H9 (cell line): ENCODE measurements at regions not wholly inside any gene's neighbourhood (a gene's known extent, or its start where the extent isn't known, plus 50 kb on each side); places are given as distances from the start of the nearest gene placed in this dataset.

Experiments used
- DNase-seq: peaks from one replicate; pipeline ENCODE4 v3.0.0-alpha.2; 2017
- H2AFZ ChIP-seq: one replicate; pipeline ENCODE4 v1.6.1; 2013; ENCODE audit warnings: mild to moderate bottlenecking, low read length, control low read depth, moderate library complexity
- H2AK5ac ChIP-seq: 2 replicates; pipeline ENCODE4 v1.6.1; 2013; ENCODE audit warnings: low read length, control low read depth, mixed read lengths; ENCODE audit not compliant: insufficient read length
- H2BK120ac ChIP-seq: one replicate; pipeline ENCODE4 v1.6.1; 2013; ENCODE audit warnings: low read depth, mild to moderate bottlenecking, low read length, control low read depth, inconsistent platforms; ENCODE audit not compliant: poor library complexity, severe bottlenecking
- H2BK12ac ChIP-seq: 2 replicates; pipeline ENCODE4 v1.6.1; 2013; ENCODE audit warnings: low read length, control low read depth, mixed read lengths, low read depth; ENCODE audit not compliant: insufficient read length
- H2BK15ac ChIP-seq: 2 replicates; pipeline ENCODE4 v1.6.1; 2013; ENCODE audit warnings: low read depth, low read length, control low read depth
- H2BK20ac ChIP-seq: one replicate; pipeline ENCODE4 v1.6.1; 2013; ENCODE audit warnings: low read depth, mild to moderate bottlenecking, low read length, control low read depth, inconsistent platforms; ENCODE audit not compliant: poor library complexity, severe bottlenecking
- H2BK5ac ChIP-seq: 2 replicates; pipeline ENCODE4 v1.6.1; 2013; ENCODE audit warnings: low read length, control low read depth, mixed read lengths; ENCODE audit not compliant: insufficient read length
- H3K14ac ChIP-seq: 2 replicates; pipeline ENCODE4 v1.6.1; 2013; ENCODE audit warnings: low read length, control low read depth; ENCODE audit not compliant: insufficient read depth
- H3K18ac ChIP-seq: 2 replicates; pipeline ENCODE4 v1.6.1; 2013; ENCODE audit warnings: low read depth, mild to moderate bottlenecking, mixed read lengths, low read length, control low read depth; ENCODE audit not compliant: insufficient read length
- H3K23ac ChIP-seq: 2 replicates; pipeline ENCODE4 v1.6.1; 2013; ENCODE audit warnings: low read length, control low read depth, mixed read lengths, low read depth; ENCODE audit not compliant: insufficient read length
- H3K23me2 ChIP-seq: 2 replicates; pipeline ENCODE4 v1.6.1; 2013; ENCODE audit warnings: low read depth, mild to moderate bottlenecking, mixed read lengths, low read length, control low read depth; ENCODE audit not compliant: insufficient read length, poor library complexity, severe bottlenecking
- H3K27ac ChIP-seq: 2 replicates; pipeline ENCODE4 v1.5.1; 2013; ENCODE audit warnings: low read length, control low read depth, mixed read lengths, low read depth; ENCODE audit not compliant: insufficient read length
- H3K27me3 ChIP-seq: 2 replicates; pipeline ENCODE4 v1.6.1; 2013; ENCODE audit warnings: low read length, control low read depth, inconsistent platforms; ENCODE audit not compliant: insufficient read depth
- H3K4ac ChIP-seq: 2 replicates; pipeline ENCODE4 v1.6.1; 2013; ENCODE audit warnings: low read depth, mild to moderate bottlenecking, control low read depth, inconsistent platforms, low read length, moderate library complexity
- H3K4me1 ChIP-seq: 2 replicates; pipeline ENCODE4 v1.6.1; 2013; ENCODE audit warnings: low read length, control low read depth, inconsistent platforms; ENCODE audit not compliant: insufficient read depth
- H3K4me2 ChIP-seq: 2 replicates; pipeline ENCODE4 v1.6.1; 2013; ENCODE audit warnings: low read length, control low read depth, mixed read lengths; ENCODE audit not compliant: insufficient read length, insufficient read depth
- H3K56ac ChIP-seq: 2 replicates; pipeline ENCODE4 v1.6.1; 2013; ENCODE audit warnings: low read depth, mild to moderate bottlenecking, mixed read lengths, low read length, control low read depth; ENCODE audit not compliant: insufficient read length
- H3K79me1 ChIP-seq: 2 replicates; pipeline ENCODE4 v1.6.1; 2013; ENCODE audit warnings: low read depth, mild to moderate bottlenecking, moderate library complexity, low read length, control low read depth, inconsistent platforms; ENCODE audit not compliant: insufficient read depth, poor library complexity, severe bottlenecking
- H3K79me2 ChIP-seq: 2 replicates; pipeline ENCODE4 v1.6.1; 2013; ENCODE audit warnings: low read length, control low read depth, inconsistent platforms; ENCODE audit not compliant: insufficient read depth
- H3K9ac ChIP-seq: 2 replicates; pipeline ENCODE4 v1.6.1; 2013; ENCODE audit warnings: low read length, control low read depth, mixed read lengths; ENCODE audit not compliant: insufficient read length; ENCODE audit errors: extremely low read depth
- H3K9me3 ChIP-seq: one replicate; pipeline ENCODE4 v1.6.1; 2013; ENCODE audit warnings: low read depth, low read length, inconsistent platforms; ENCODE audit not compliant: control insufficient read depth
- H3T11ph ChIP-seq: one replicate; pipeline ENCODE4 v1.6.1; 2013; ENCODE audit warnings: mild to moderate bottlenecking, low read length, control low read depth, inconsistent platforms
- H4K20me1 ChIP-seq: one replicate; pipeline ENCODE4 v1.6.1; 2013; ENCODE audit not compliant: control insufficient read depth, insufficient read length, insufficient read depth
- H4K5ac ChIP-seq: 2 replicates; pipeline ENCODE4 v1.6.1; 2013; ENCODE audit warnings: low read depth, mild to moderate bottlenecking, mixed read lengths, low read length, control low read depth; ENCODE audit not compliant: insufficient read length
- H4K8ac ChIP-seq: replicated peaks from 2 replicates; pipeline ENCODE4 v1.6.1; 2013; ENCODE audit warnings: low read length, control low read depth, mixed read lengths, low read depth; ENCODE audit not compliant: insufficient read length
- H4K91ac ChIP-seq: 2 replicates; pipeline ENCODE4 v1.6.1; 2013; ENCODE audit warnings: low read depth, mild to moderate bottlenecking, moderate library complexity, mixed read lengths, low read length, control low read depth; ENCODE audit not compliant: insufficient read length
- H3K27ac Mint-ChIP-seq, 3 experiments: 2 replicates in 2 of 3; 3 replicates in 1 of 3; pipeline ENCODE4 v1.8.0; 2020 to 2021; ENCODE audit warnings: mixed read lengths in 3 of 3, mild to moderate bottlenecking in 1 of 3, moderate library complexity in 1 of 3
- H3K27me3 Mint-ChIP-seq: 2 replicates; pipeline ENCODE4 v1.8.0; 2021; ENCODE audit warnings: low read depth, mild to moderate bottlenecking, moderate library complexity, mixed read lengths
- H3K36me3 Mint-ChIP-seq, 3 experiments: 2 replicates in 2 of 3; 3 replicates in 1 of 3; pipeline ENCODE4 v1.8.0; 2020 to 2021; ENCODE audit warnings: low read depth in 3 of 3, mixed read lengths in 3 of 3; ENCODE audit not compliant: insufficient read depth in 1 of 3
- H3K4me1 Mint-ChIP-seq, 2 experiments: 2 replicates each; pipeline ENCODE4 v1.8.0; 2020; ENCODE audit warnings: mixed read lengths in 2 of 2
- H3K4me3 Mint-ChIP-seq, 2 experiments: 2 replicates in 1 of 2; 3 replicates in 1 of 2; pipeline ENCODE4 v1.8.0; 2020 to 2021; ENCODE audit warnings: mild to moderate bottlenecking in 2 of 2, mixed read lengths in 2 of 2, moderate library complexity in 1 of 2
- H3K9me3 Mint-ChIP-seq, 2 experiments: 2 replicates in 1 of 2; 3 replicates in 1 of 2; pipeline ENCODE4 v1.8.0; 2020; ENCODE audit warnings: mild to moderate bottlenecking in 2 of 2, mixed read lengths in 2 of 2, moderate library complexity in 1 of 2
- WGBS: extraction: QIAGEN DNeasy Blood & Tissue Kit; methylation state at CpG from one replicate; pipeline ENCODE4 v1.1.7; 2013; ENCODE audit warnings: missing lambda C conversion rate, low lambda C conversion rate, mixed read lengths; ENCODE audit not compliant: insufficient read length; ENCODE audit errors: extremely low coverage; 5-methylcytosine and 5-hydroxymethylcytosine counted together
- TF ChIP-seq, protein P1 (sequence below): fragments of 200-600 bp; sonication (generic); conservative IDR thresholded peaks from 3 replicates; pipeline ENCODE4 v1.8.0; 2021; ENCODE audit warnings: antibody characterized with exemption, mild to moderate bottlenecking

DNA sequence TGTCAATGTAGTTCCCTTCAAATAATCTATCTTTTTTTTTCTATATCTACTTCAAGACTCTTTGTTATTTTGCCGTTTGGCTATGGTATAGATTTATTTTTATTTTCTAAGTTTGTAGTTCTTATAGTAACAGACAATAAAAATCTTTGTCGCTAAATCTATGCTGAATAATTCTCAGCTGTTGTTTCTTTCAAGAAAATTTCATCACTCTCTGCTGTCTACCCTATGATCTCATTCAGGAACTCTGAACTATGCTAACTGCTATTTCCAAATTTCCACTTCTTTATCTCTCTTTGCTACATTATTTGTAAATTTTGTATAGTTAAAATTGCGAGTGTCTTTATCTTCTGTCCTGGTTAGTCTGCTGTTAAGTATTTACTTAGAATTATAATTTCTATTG lies 353.6 kb downstream of the LRFN5 start:
- Histone ChIP-seq H2BK15ac (no peak overlapping the region), H2BK120ac (no peak overlapping the region), H3K23me2 (no peaks in the 10 kb centered on the region), H3K9me3 (no peaks in the 10 kb centered on the region), H3K23ac (no peak overlapping the region), H3K4ac (no peak overlapping the region), H4K8ac (no peak overlapping the region), H3K79me1 (no peaks in the 10 kb centered on the region), H3T11ph (no peak overlapping the region), H4K20me1 (no peaks in the 10 kb centered on the region), H4K5ac (no peak overlapping the region), H3K56ac (no peak overlapping the region), H4K91ac (no peak overlapping the region), H3K4me1 (no peaks in the 10 kb centered on the region), H3K27me3 (no peaks in the 10 kb centered on the region), H3K79me2 (no peaks in the 10 kb centered on the region), H3K4me2 (no peak overlapping the region), H3K18ac (no peak overlapping the region), H2AK5ac (no peak overlapping the region), H2AFZ (no peak overlapping the region), H3K27ac (no peak overlapping the region), H3K9ac (no peak overlapping the region), H3K14ac (no peak overlapping the region), H2BK12ac (no peak overlapping the region), H2BK20ac (no peak overlapping the region), H2BK5ac (no peak overlapping the region)
- no peak overlapping the region for H3K27ac Mint-ChIP-seq
- H3K27me3 Mint-ChIP-seq = no peaks in the 10 kb centered on the region; the same call in 1 of the 2 replicates
- H3K9me3 Mint-ChIP-seq = peaks cover 2 to 4% of the 10 kb centered on the region in 2 experiments; a peak in 2 of 5 replicates
- WGBS = no CpG with 5 or more reads among the region's 3 CpGs
- no peak for DNase-seq
- H3K36me3 Mint-ChIP-seq = no peaks in the 10 kb centered on the region
- no peaks in the 10 kb centered on the region for H3K4me1 Mint-ChIP-seq
- TF ChIP-seq, protein P1, sequence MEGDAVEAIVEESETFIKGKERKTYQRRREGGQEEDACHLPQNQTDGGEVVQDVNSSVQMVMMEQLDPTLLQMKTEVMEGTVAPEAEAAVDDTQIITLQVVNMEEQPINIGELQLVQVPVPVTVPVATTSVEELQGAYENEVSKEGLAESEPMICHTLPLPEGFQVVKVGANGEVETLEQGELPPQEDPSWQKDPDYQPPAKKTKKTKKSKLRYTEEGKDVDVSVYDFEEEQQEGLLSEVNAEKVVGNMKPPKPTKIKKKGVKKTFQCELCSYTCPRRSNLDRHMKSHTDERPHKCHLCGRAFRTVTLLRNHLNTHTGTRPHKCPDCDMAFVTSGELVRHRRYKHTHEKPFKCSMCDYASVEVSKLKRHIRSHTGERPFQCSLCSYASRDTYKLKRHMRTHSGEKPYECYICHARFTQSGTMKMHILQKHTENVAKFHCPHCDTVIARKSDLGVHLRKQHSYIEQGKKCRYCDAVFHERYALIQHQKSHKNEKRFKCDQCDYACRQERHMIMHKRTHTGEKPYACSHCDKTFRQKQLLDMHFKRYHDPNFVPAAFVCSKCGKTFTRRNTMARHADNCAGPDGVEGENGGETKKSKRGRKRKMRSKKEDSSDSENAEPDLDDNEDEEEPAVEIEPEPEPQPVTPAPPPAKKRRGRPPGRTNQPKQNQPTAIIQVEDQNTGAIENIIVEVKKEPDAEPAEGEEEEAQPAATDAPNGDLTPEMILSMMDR = no peak
- no peak overlapping the region for H3K4me3 Mint-ChIP-seq
